ENCODE measurements at regions not wholly inside any gene's neighbourhood (a gene's known extent, or its start where the extent isn't known, plus 50 kb on each side); places are given as distances from the start of the nearest gene placed in this dataset.

- H3K9ac ChIP-seq, result no peak overlapping the region
- no peak overlapping the region for H3K4me3 ChIP-seq
- H3K36me3 ChIP-seq, result no peaks in the 10 kb centered on the region
- peaks cover 8% of the 10 kb centered on the region for H3K27me3 Mint-ChIP-seq (ENCODE audit: insufficient read depth, low read depth)
- no peaks in the 10 kb centered on the region for H4K20me1 ChIP-seq (ENCODE audit: low read depth)
- no peak for TF ChIP-seq CTCF (IDR thresholded peaks at IDR 0.05)
- TF ChIP-seq EZH2phosphoT487 (IDR thresholded peaks at IDR 0.05), result no peak
- no peak for TF ChIP-seq EZH2 (IDR thresholded peaks at IDR 0.05)
- no peaks in the 10 kb centered on the region for H3K79me2 ChIP-seq (ENCODE audit: low read depth)
- H3K27ac ChIP-seq, result no peak overlapping the region
- H3K4me3 Mint-ChIP-seq, result no peak overlapping the region
- H3K36me3 Mint-ChIP-seq, result no peaks in the 10 kb centered on the region
- no peak overlapping the region for H3K4me2 ChIP-seq
- no peaks in the 10 kb centered on the region for H3K4me1 Mint-ChIP-seq
- H3K9me3 ChIP-seq (ENCODE audit: low read depth), result no peaks in the 10 kb centered on the region
- no peak for DNase-seq (ENCODE audit: low spot score)
- no peak overlapping the region for H2AFZ ChIP-seq (replicated peaks)
- no peaks in the 10 kb centered on the region for H3K4me1 ChIP-seq
- H3F3A ChIP-seq (ENCODE audit: low read depth), result no peaks in the 10 kb centered on the region
- no peaks in the 10 kb centered on the region for H3K27me3 ChIP-seq
- H3K9me3 Mint-ChIP-seq, result peaks cover 4% of the 10 kb centered on the region
- no peak overlapping the region for H3K27ac Mint-ChIP-seq
Observed at GRCh38 chr18:75984853-75985252, 510.2 kb downstream of the ZNF516 start.

DNA sequence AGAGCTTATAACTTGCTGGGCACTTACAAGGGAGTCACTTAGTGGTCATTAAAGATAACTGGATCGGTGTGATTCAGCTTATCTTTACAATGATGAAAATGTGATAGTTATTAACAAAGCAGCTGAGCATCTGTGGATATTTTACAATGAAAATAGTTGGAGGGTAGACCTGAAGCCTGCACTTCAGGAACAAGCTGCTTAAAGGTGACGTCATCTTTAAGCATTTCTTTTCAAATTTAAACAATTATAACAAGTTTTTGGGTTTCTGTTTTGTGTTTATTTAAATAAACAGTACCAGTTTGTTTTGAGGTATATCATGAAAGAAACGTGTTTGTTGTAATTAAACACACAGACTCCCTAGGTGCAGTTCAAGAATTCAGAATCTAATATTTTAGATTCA lies 513.9 kb downstream of the ZNF516 start:
- no peaks in the 10 kb centered on the region for H3K27me3 ChIP-seq
- H3K27ac ChIP-seq, result no peak overlapping the region
- TF ChIP-seq CTCF (IDR thresholded peaks at IDR 0.05) (no peak), EZH2phosphoT487 (IDR thresholded peaks at IDR 0.05) (no peak), EZH2 (IDR thresholded peaks at IDR 0.05) (no peak)
- H3F3A ChIP-seq (ENCODE audit: low read depth), result no peaks in the 10 kb centered on the region
- Mint-ChIP-seq H3K27me3 (ENCODE audit: insufficient read depth, low read depth) (peaks cover 8% of the 10 kb centered on the region), H3K4me3 (no peak overlapping the region), H3K9me3 (peaks cover 4% of the 10 kb centered on the region), H3K4me1 (no peaks in the 10 kb centered on the region), H3K27ac (no peak overlapping the region), H3K36me3 (no peaks in the 10 kb centered on the region)
- H3K4me2 ChIP-seq, result no peak overlapping the region
- H3K4me1 ChIP-seq, result no peaks in the 10 kb centered on the region
- H3K9me3 ChIP-seq (ENCODE audit: low read depth), result no peaks in the 10 kb centered on the region
- H2AFZ ChIP-seq (replicated peaks), result no peak overlapping the region
- no peaks in the 10 kb centered on the region for H4K20me1 ChIP-seq (ENCODE audit: low read depth)
- H3K4me3 ChIP-seq, result no peak overlapping the region
- no peaks in the 10 kb centered on the region for H3K79me2 ChIP-seq (ENCODE audit: low read depth)
- no peak for DNase-seq (ENCODE audit: low spot score)
- H3K9ac ChIP-seq, result no peak overlapping the region
- H3K36me3 ChIP-seq, result no peaks in the 10 kb centered on the region

- Mint-ChIP-seq H3K9me3 (no peaks in the 10 kb centered on the region), H3K36me3 (no peaks in the 10 kb centered on the region), H3K4me3 (no peak overlapping the region), H3K27me3 (ENCODE audit: insufficient read depth, low read depth) (peaks cover 2% of the 10 kb centered on the region), H3K4me1 (no peaks in the 10 kb centered on the region), H3K27ac (no peak overlapping the region)
- H3K4me1 ChIP-seq, result no peaks in the 10 kb centered on the region
- no peak overlapping the region for H3K9ac ChIP-seq
- H3K27ac ChIP-seq, result no peak overlapping the region
- no peak for DNase-seq (ENCODE audit: low spot score)
- H3K79me2 ChIP-seq (ENCODE audit: low read depth), result no peaks in the 10 kb centered on the region
- H3K9me3 ChIP-seq (ENCODE audit: low read depth), result no peaks in the 10 kb centered on the region
- TF ChIP-seq EZH2phosphoT487 (IDR thresholded peaks at IDR 0.05) (no peak), CTCF (IDR thresholded peaks at IDR 0.05) (no peak), EZH2 (IDR thresholded peaks at IDR 0.05) (no peak)
- no peaks in the 10 kb centered on the region for H3F3A ChIP-seq (ENCODE audit: low read depth)
- H2AFZ ChIP-seq (replicated peaks), result no peak overlapping the region
- no peak overlapping the region for H3K4me3 ChIP-seq
- H4K20me1 ChIP-seq (ENCODE audit: low read depth), result no peaks in the 10 kb centered on the region
- no peak overlapping the region for H3K4me2 ChIP-seq
- no peaks in the 10 kb centered on the region for H3K27me3 ChIP-seq
- H3K36me3 ChIP-seq, result no peaks in the 10 kb centered on the region
Observed at GRCh38 chr18:75977081-75977480, 518.0 kb downstream of the ZNF516 start.

DNA sequence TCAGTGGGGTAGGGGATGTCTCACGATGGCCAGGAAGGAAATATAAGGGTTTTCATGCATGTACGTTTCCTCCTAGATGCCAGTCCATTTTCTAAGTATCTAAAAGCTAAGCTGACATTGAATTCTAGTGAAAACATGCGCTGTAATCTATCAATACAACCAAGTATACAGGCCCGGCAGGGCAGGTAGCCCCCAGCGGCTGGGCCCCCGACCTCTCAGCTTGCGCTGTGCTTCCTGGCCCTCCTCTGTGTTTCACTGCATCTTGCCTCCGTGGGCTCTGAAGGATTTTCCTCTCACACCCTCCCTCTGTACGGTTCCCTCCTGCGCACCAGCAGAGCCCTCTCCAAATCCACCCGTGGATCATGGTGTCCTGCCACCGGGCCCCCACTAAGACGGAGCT lies 524.8 kb downstream of the ZNF516 start:
- H3K27me3 Mint-ChIP-seq (ENCODE audit: insufficient read depth, low read depth), result peaks cover 2% of the 10 kb centered on the region
- TF ChIP-seq EZH2phosphoT487 (IDR thresholded peaks at IDR 0.05) (no peak), EZH2 (IDR thresholded peaks at IDR 0.05) (no peak)
- Histone ChIP-seq H3F3A (ENCODE audit: low read depth) (no peaks in the 10 kb centered on the region), H2AFZ (replicated peaks) (no peak overlapping the region), H3K79me2 (ENCODE audit: low read depth) (no peaks in the 10 kb centered on the region), H3K4me1 (no peaks in the 10 kb centered on the region), H3K27me3 (no peaks in the 10 kb centered on the region), H3K9ac (no peak overlapping the region), H3K36me3 (no peaks in the 10 kb centered on the region), H3K27ac (no peak overlapping the region), H3K4me2 (no peak overlapping the region), H3K4me3 (no peak overlapping the region), H3K9me3 (ENCODE audit: low read depth) (no peaks in the 10 kb centered on the region), H4K20me1 (ENCODE audit: low read depth) (no peaks in the 10 kb centered on the region)
- no peaks in the 10 kb centered on the region for H3K36me3 Mint-ChIP-seq
- H3K4me3 Mint-ChIP-seq, result no peak overlapping the region
- DNase-seq (ENCODE audit: low spot score), result no peak
- H3K9me3 Mint-ChIP-seq, result no peaks in the 10 kb centered on the region
- H3K4me1 Mint-ChIP-seq, result no peaks in the 10 kb centered on the region
- H3K27ac Mint-ChIP-seq, result no peak overlapping the region
